Nephron (organoid): ENCODE measurements at regions not wholly inside any gene's neighbourhood (a gene's known extent, or its start where the extent isn't known, plus 50 kb on each side); places are given as distances from the start of the nearest gene placed in this dataset.

Source experiments
- H3K27ac Mint-ChIP-seq, 3 experiments: 2 replicates each; pipeline ENCODE4 v1.8.0; 2020; ENCODE audit warnings: mixed read lengths in 3 of 3, mild to moderate bottlenecking in 2 of 3, moderate library complexity in 1 of 3
- H3K27me3 Mint-ChIP-seq: 2 replicates; pipeline ENCODE4 v1.8.0; 2021; ENCODE audit warnings: low read depth, mild to moderate bottlenecking, moderate library complexity, mixed read lengths
- H3K36me3 Mint-ChIP-seq: 2 replicates; pipeline ENCODE4 v1.8.0; 2020; ENCODE audit warnings: low read depth, mixed read lengths
- H3K4me1 Mint-ChIP-seq: 2 replicates; pipeline ENCODE4 v1.8.0; 2020; ENCODE audit warnings: mixed read lengths
- H3K4me3 Mint-ChIP-seq, 3 experiments: 2 replicates each; pipeline ENCODE4 v1.8.0; 2020; ENCODE audit warnings: mild to moderate bottlenecking in 3 of 3, mixed read lengths in 3 of 3, moderate library complexity in 2 of 3
- H3K9me3 Mint-ChIP-seq: 2 replicates; pipeline ENCODE4 v1.8.0; 2020; ENCODE audit warnings: mixed read lengths
- TF ChIP-seq, protein P1 (sequence below), 3 experiments: fragments of 200-600 bp; sonication (generic); IDR thresholded peaks; one replicate each; pipeline ENCODE4 v1.5.0; 2021; ENCODE audit warnings: antibody characterized with exemption in 3 of 3; ENCODE audit not compliant: unreplicated experiment in 3 of 3

- H3K27me3 Mint-ChIP-seq, result no peaks in the 10 kb centered on the region
- H3K9me3 Mint-ChIP-seq, result no peaks in the 10 kb centered on the region
- TF ChIP-seq, protein P1, sequence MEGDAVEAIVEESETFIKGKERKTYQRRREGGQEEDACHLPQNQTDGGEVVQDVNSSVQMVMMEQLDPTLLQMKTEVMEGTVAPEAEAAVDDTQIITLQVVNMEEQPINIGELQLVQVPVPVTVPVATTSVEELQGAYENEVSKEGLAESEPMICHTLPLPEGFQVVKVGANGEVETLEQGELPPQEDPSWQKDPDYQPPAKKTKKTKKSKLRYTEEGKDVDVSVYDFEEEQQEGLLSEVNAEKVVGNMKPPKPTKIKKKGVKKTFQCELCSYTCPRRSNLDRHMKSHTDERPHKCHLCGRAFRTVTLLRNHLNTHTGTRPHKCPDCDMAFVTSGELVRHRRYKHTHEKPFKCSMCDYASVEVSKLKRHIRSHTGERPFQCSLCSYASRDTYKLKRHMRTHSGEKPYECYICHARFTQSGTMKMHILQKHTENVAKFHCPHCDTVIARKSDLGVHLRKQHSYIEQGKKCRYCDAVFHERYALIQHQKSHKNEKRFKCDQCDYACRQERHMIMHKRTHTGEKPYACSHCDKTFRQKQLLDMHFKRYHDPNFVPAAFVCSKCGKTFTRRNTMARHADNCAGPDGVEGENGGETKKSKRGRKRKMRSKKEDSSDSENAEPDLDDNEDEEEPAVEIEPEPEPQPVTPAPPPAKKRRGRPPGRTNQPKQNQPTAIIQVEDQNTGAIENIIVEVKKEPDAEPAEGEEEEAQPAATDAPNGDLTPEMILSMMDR (IDR thresholded peaks at IDR 0.05; ENCODE audit: unreplicated experiment in 3 of 3), result no peak
- H3K4me1 Mint-ChIP-seq, result peaks cover 25% of the 10 kb centered on the region
- H3K36me3 Mint-ChIP-seq, result no peaks in the 10 kb centered on the region
- H3K27ac Mint-ChIP-seq, result no peak overlapping the region
- H3K4me3 Mint-ChIP-seq, result no peak overlapping the region
Measured at GRCh38 chr15:26394801-26395200, 378.1 kb downstream of the GABRB3 start.

DNA sequence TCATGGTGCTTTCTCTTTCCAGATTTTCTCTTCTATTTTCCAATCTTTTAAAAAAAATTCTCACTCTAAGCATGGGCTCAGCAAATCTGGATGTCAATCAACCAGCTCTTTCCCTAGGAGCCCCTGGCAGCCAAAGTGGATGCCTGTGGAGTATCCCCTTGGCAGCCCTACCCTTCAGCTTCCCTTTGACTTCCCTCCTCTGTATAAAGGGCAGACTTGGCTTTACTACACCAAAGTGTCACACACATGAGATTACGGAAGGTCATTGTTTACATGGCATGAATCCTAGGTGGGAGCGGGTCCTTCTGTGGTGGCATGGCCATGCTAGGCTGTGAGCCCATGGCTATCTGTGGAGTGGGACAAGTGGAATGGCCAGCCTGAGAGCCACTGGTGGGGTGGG is 379.9 kb downstream of the GABRB3 start:
- H3K9me3 Mint-ChIP-seq, result no peaks in the 10 kb centered on the region
- H3K4me1 Mint-ChIP-seq, result peaks cover 36% of the 10 kb centered on the region
- H3K4me3 Mint-ChIP-seq, result no peak overlapping the region
- no peaks in the 10 kb centered on the region for H3K36me3 Mint-ChIP-seq
- TF ChIP-seq, protein P1 (IDR thresholded peaks at IDR 0.05; ENCODE audit: unreplicated experiment in 3 of 3), result no peak
- no peak overlapping the region for H3K27ac Mint-ChIP-seq
- H3K27me3 Mint-ChIP-seq, result no peaks in the 10 kb centered on the region

DNA sequence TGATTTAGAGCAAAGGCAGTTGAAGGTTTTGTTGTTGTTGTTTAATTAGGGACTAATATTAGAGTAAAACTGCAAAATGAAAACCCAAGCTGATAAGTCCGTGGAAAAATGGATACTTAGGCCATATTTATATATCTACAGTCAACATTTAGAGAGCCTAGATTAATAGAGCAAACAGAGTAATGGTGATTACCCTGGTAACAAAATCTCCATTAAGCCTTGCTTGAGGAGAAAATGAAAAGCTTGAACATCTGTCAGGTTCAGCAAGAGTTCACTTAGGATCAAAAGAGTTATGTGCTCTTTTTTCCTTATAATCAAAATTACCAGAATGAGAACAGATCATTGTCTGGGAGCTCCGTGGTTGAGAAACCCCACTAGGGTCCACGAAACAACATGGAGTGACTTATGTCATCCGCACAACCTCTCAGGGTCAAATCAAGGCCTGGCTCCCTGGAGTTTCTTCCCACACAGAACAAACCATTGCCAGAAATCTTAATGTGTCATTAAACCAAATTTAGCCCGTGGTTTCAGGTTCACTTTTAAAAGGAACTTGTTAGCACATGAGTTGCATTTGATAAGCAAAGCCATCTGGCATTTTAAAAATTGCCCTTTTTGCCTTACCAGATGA is 381.2 kb downstream of the GABRB3 start:
- TF ChIP-seq, protein P1 (IDR thresholded peaks at IDR 0.05; ENCODE audit: unreplicated experiment in 3 of 3), result no peak
- H3K27ac Mint-ChIP-seq, result peak overlapping the region in 2 of 3 experiments; percentile 25 to 41
- no peak overlapping the region for H3K4me3 Mint-ChIP-seq
- no peaks in the 10 kb centered on the region for H3K9me3 Mint-ChIP-seq
- peaks cover 36% of the 10 kb centered on the region for H3K4me1 Mint-ChIP-seq
- no peaks in the 10 kb centered on the region for H3K36me3 Mint-ChIP-seq
- no peaks in the 10 kb centered on the region for H3K27me3 Mint-ChIP-seq

DNA sequence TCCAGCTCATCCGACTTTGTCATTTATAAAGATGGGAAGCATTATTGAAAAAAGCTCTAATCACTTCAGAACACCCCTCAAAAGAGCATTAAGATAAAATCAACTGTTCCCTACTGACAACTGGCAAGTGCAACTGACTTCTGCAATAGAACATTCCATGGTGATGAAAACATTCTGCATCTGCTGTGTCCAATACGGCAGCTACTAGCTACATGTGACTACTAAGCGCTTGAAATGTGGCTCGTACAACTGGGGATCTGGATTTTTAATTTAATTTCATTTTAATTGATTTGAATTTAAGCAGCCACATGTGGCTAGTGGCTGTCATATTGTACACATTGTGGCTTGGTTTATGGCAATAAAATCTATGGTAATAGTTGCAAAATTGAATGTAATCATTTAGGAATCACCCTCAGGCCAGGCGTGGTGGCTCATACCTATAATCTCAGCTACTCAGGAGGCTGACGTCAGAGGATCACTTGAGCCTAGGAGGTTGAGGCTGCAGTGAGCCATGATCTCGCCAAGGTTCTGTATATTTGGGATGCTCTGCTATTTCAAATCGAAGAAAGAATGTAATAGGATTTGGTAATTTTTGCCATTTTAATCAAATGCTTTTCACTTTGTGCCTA is 390.3 kb downstream of the GABRB3 start:
- H3K27ac Mint-ChIP-seq, result no peak overlapping the region
- peaks cover 10% of the 10 kb centered on the region for H3K4me1 Mint-ChIP-seq
- TF ChIP-seq, protein P1 (IDR thresholded peaks at IDR 0.05; ENCODE audit: unreplicated experiment in 3 of 3), result no peak
- no peak overlapping the region for H3K4me3 Mint-ChIP-seq
- peaks cover 4% of the 10 kb centered on the region for H3K27me3 Mint-ChIP-seq
- H3K36me3 Mint-ChIP-seq, result no peaks in the 10 kb centered on the region
- peaks cover 4% of the 10 kb centered on the region for H3K9me3 Mint-ChIP-seq

DNA sequence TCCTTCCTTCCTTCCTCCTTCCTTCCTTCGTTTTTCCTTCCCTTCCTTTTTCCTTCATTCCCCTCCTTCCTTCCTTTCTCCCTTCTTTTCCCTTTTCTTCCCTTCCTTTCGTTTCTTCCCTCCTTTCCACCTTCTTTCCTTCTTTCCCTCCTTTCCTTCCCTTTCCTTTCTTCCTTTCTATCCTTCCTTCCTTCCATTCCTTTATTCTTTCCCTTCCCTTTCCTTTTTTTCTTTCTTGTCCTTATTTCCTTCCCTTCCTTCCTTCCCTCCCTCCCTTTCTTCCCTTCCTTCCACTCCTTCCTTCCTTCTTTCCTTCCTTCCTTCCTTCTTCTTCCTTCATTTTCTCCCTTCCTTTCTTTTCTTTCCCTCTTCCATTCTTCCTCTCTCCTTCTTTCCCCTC is 394.6 kb downstream of the GABRB3 start:
- TF ChIP-seq, protein P1 (IDR thresholded peaks at IDR 0.05; ENCODE audit: unreplicated experiment in 3 of 3), result no peak
- H3K27ac Mint-ChIP-seq, result no peak overlapping the region
- peaks cover 10% of the 10 kb centered on the region for H3K4me1 Mint-ChIP-seq
- H3K36me3 Mint-ChIP-seq, result no peaks in the 10 kb centered on the region
- H3K9me3 Mint-ChIP-seq, result peaks cover 12% of the 10 kb centered on the region
- H3K27me3 Mint-ChIP-seq, result peaks cover 4% of the 10 kb centered on the region
- no peak overlapping the region for H3K4me3 Mint-ChIP-seq

DNA sequence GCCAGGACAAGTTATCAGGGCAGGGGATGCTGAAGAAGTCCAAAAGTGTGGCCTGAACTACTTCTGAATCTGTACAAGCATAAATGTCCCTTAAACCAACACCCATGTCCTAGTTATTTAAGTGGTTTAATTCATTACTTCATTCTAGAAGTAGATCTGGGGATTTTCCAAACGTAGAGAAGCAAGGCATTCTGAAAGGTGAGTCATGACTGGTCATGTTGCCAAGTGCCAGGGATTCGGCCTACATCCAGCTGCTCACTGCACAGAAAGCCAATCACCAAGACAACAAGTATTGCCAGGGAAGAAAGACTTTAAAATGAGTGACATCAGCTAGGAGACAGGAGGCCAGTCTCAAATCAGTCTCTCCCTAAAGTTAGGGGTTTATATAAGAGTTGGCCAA is 396.6 kb downstream of the GABRB3 start:
- Mint-ChIP-seq H3K4me3 (no peak overlapping the region), H3K27me3 (peaks cover 4% of the 10 kb centered on the region), H3K4me1 (no peaks in the 10 kb centered on the region), H3K36me3 (no peaks in the 10 kb centered on the region), H3K9me3 (peaks cover 12% of the 10 kb centered on the region), H3K27ac (no peak overlapping the region)
- TF ChIP-seq, protein P1 (IDR thresholded peaks at IDR 0.05; ENCODE audit: unreplicated experiment in 3 of 3), result no peak
